LNCaP clone FGC (cell line): ENCODE measurements at regions not wholly inside any gene's neighbourhood (a gene's known extent, or its start where the extent isn't known, plus 50 kb on each side); places are given as distances from the start of the nearest gene placed in this dataset.

Experiments
- DNase-seq: peaks from one replicate; pipeline ENCODE4 v3.0.0-alpha.2; 2011; ENCODE audit warnings: low read depth
- H3K4me3 ChIP-seq: 2 replicates; pipeline ENCODE4 v1.5.1; 2011; ENCODE audit warnings: mild to moderate bottlenecking, low read depth, low read length, control low read depth
- CTCF ChIP-seq: IDR thresholded peaks from 2 replicates; pipeline ENCODE4 v1.5.1; 2012; ENCODE audit warnings: mild to moderate bottlenecking; ENCODE audit not compliant: control insufficient read depth, insufficient read depth; ENCODE audit errors: extremely low read depth

GRCh38 chr6:105886066-105886813 lies 199.9 kb upstream of the PRDM1 start:
- no peak for DNase-seq
- TF ChIP-seq CTCF: no peak

GRCh38 chr6:105884426-105884825 lies 201.7 kb upstream of the PRDM1 start:
- no peak for DNase-seq
- no peak for TF ChIP-seq CTCF
- H3K4me3 ChIP-seq: no peak overlapping the region

More at GRCh38 chr6:105886066-105886813, 199.9 kb upstream of the PRDM1 start:
- no peak overlapping the region for H3K4me3 ChIP-seq

- no peak overlapping the region for H3K4me3 ChIP-seq
- no peak for DNase-seq
- no peak for TF ChIP-seq CTCF
These were observed 202.1 kb upstream of the PRDM1 start for GRCh38 chr6:105884011-105884410.

GRCh38 chr6:105882828-105883227 lies 203.3 kb upstream of the PRDM1 start:
- no peak overlapping the region for H3K4me3 ChIP-seq
- TF ChIP-seq CTCF: no peak
- DNase-seq: no peak

- no peak for TF ChIP-seq CTCF
- H3K4me3 ChIP-seq: no peak overlapping the region
- DNase-seq: no peak
These were observed 203.9 kb upstream of the PRDM1 start for GRCh38 chr6:105882121-105882803.

- no peak for DNase-seq
- H3K4me3 ChIP-seq: no peak overlapping the region
- TF ChIP-seq CTCF: no peak
These were observed 204.5 kb upstream of the PRDM1 start for GRCh38 chr6:105881608-105882007.
